Mesenchymal stem cell (in vitro differentiated cells and primary cell): ENCODE measurements at regions not wholly inside any gene's neighbourhood (a gene's known extent, or its start where the extent isn't known, plus 50 kb on each side); places are given as distances from the start of the nearest gene placed in this dataset.

Experiments used
- DNase-seq: peaks from one replicate; pipeline ENCODE4 v3.0.0-alpha.2; 2013
- H2AFZ ChIP-seq: one replicate; pipeline ENCODE4 v1.6.1; 2013; ENCODE audit warnings: low read depth, mild to moderate bottlenecking, control low read depth, inconsistent platforms, low read length, moderate library complexity
- H2AK5ac ChIP-seq: 2 replicates; pipeline ENCODE4 v1.6.1; 2013; ENCODE audit warnings: low read length, moderate library complexity, mild to moderate bottlenecking, inconsistent platforms; ENCODE audit not compliant: severe bottlenecking
- H2BK120ac ChIP-seq: one replicate; pipeline ENCODE4 v1.6.1; 2013; ENCODE audit warnings: low read depth, mild to moderate bottlenecking, inconsistent platforms, low read length, moderate library complexity
- H2BK12ac ChIP-seq, 2 experiments: one replicate each; pipeline ENCODE4 v1.6.1; 2013; ENCODE audit warnings: inconsistent platforms in 2 of 2, low read length in 2 of 2, mild to moderate bottlenecking in 2 of 2, moderate library complexity in 2 of 2, control low read depth in 1 of 2
- H2BK15ac ChIP-seq: one replicate; pipeline ENCODE4 v1.6.1; 2013; ENCODE audit warnings: mild to moderate bottlenecking, low read depth, inconsistent platforms; ENCODE audit not compliant: poor library complexity, severe bottlenecking
- H2BK5ac ChIP-seq: 2 replicates; pipeline ENCODE4 v1.6.1; 2013; ENCODE audit warnings: low read depth, mild to moderate bottlenecking, low read length, control low read depth, inconsistent platforms; ENCODE audit not compliant: poor library complexity, severe bottlenecking
- H3K14ac ChIP-seq, 2 experiments: one replicate each; pipeline ENCODE4 v1.6.1; 2013; ENCODE audit warnings: inconsistent platforms in 2 of 2, low read length in 2 of 2, control low read depth in 1 of 2, mild to moderate bottlenecking in 1 of 2, moderate library complexity in 1 of 2
- H3K18ac ChIP-seq, 2 experiments: one replicate each; pipeline ENCODE4 v1.6.1; 2013; ENCODE audit warnings: inconsistent platforms in 2 of 2, low read length in 2 of 2, control low read depth in 1 of 2, low read depth in 1 of 2, mild to moderate bottlenecking in 1 of 2
- H3K23ac ChIP-seq, 2 experiments: one replicate each; pipeline ENCODE4 v1.6.1; 2013; ENCODE audit warnings: inconsistent platforms in 2 of 2, low read length in 2 of 2, mild to moderate bottlenecking in 2 of 2, moderate library complexity in 2 of 2, control low read depth in 1 of 2
- H3K27ac ChIP-seq: 2 replicates; pipeline ENCODE4 v1.5.1; 2013; ENCODE audit warnings: mild to moderate bottlenecking, moderate library complexity, low read length, control low read depth, inconsistent platforms; ENCODE audit not compliant: poor library complexity, severe bottlenecking
- H3K27me3 ChIP-seq, 2 experiments: 2 replicates each; pipeline versions ENCODE4 v1.6.1 to v1.7.0; 2013; ENCODE audit warnings: low read length in 2 of 2, mild to moderate bottlenecking in 2 of 2, moderate library complexity in 2 of 2, control low read depth in 1 of 2, inconsistent platforms in 1 of 2; ENCODE audit not compliant: control insufficient read depth in 1 of 2, insufficient read depth in 1 of 2
- H3K36me3 ChIP-seq, 2 experiments: 2 replicates each; pipeline versions ENCODE4 v1.6.1 to v1.7.0; 2013; ENCODE audit warnings: low read length in 2 of 2, control low read depth in 1 of 2, inconsistent platforms in 1 of 2, low read depth in 1 of 2, mild to moderate bottlenecking in 1 of 2; ENCODE audit not compliant: insufficient read depth in 2 of 2, control insufficient read depth in 1 of 2
- H3K4ac ChIP-seq, 2 experiments: one replicate each; pipeline ENCODE4 v1.6.1; 2013; ENCODE audit warnings: inconsistent platforms in 2 of 2, low read length in 2 of 2, mild to moderate bottlenecking in 2 of 2, moderate library complexity in 2 of 2, control low read depth in 1 of 2, low read depth in 1 of 2
- H3K4me1 ChIP-seq: 2 replicates; pipeline ENCODE4 v1.6.1; 2013; ENCODE audit warnings: low read depth, low read length, control low read depth; ENCODE audit not compliant: control insufficient read depth, insufficient read depth
- H3K4me2 ChIP-seq: 2 replicates; pipeline ENCODE4 v1.6.1; 2013; ENCODE audit warnings: low read length, mild to moderate bottlenecking, inconsistent platforms; ENCODE audit not compliant: poor library complexity, severe bottlenecking
- H3K4me3 ChIP-seq, 2 experiments: 2 replicates each; pipeline versions ENCODE4 v1.5.1 to v1.7.0; 2013; ENCODE audit warnings: low read length in 2 of 2, mild to moderate bottlenecking in 2 of 2, control low read depth in 1 of 2, low read depth in 1 of 2; ENCODE audit not compliant: insufficient read depth in 1 of 2
- H3K79me1 ChIP-seq: replicated peaks from 2 replicates; pipeline ENCODE4 v1.6.1; 2013; ENCODE audit warnings: mild to moderate bottlenecking, control low read depth, low read length, inconsistent platforms; ENCODE audit not compliant: poor library complexity, severe bottlenecking
- H3K9ac ChIP-seq: 2 replicates; pipeline ENCODE4 v1.7.0; 2013; ENCODE audit warnings: mild to moderate bottlenecking, low read length, moderate library complexity
- H3K9me3 ChIP-seq: 2 replicates; pipeline ENCODE4 v1.7.0; 2013; ENCODE audit warnings: mild to moderate bottlenecking, low read length; ENCODE audit not compliant: control insufficient read depth
- H4K8ac ChIP-seq: one replicate; pipeline ENCODE4 v1.6.1; 2013; ENCODE audit warnings: inconsistent platforms, mild to moderate bottlenecking, low read length, moderate library complexity
- H4K91ac ChIP-seq: one replicate; pipeline ENCODE4 v1.6.1; 2013; ENCODE audit warnings: mild to moderate bottlenecking, low read length, inconsistent platforms
- WGBS: methylation state at CpG from one replicate; pipeline ENCODE4 v1.1.7; 2013; ENCODE audit warnings: mixed read lengths; 5-methylcytosine and 5-hydroxymethylcytosine counted together

DNA sequence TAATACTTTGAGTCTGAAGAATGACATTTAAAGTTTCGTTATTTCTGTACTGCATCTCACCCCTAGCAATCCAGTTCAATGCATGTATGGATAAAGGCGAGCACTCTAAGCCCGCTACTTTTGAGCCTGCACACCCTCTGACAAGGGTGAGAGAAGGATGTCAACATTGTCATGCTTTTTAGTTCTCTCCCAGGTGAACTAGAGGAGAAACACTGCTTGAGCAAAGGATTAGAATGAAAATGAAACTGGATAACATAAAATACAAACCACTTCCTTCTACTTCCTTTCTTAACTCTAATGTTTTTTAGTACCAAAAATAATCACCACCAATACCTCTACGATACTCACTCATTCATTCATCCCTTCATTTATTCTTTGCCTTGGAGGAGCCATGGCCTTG is 588.7 kb upstream of the NR2F2 start:
- no peak overlapping the region for H3K4ac ChIP-seq
- H4K8ac ChIP-seq, result no peak overlapping the region
- H3K14ac ChIP-seq, result no peak overlapping the region
- no peak overlapping the region for H3K4me2 ChIP-seq
- H4K91ac ChIP-seq, result no peak overlapping the region
- H3K9me3 ChIP-seq, result peaks cover 5% of the 10 kb centered on the region
- H2AK5ac ChIP-seq, result no peak overlapping the region
- H2BK5ac ChIP-seq, result no peak overlapping the region
- H2BK12ac ChIP-seq, result no peak overlapping the region
- no peak overlapping the region for H3K4me3 ChIP-seq
- H2AFZ ChIP-seq, result no peak overlapping the region
- H3K36me3 ChIP-seq, result no peaks in the 10 kb centered on the region
- H3K23ac ChIP-seq, result no peak overlapping the region
- H3K9ac ChIP-seq, result no peak overlapping the region
- no peak overlapping the region for H2BK15ac ChIP-seq
- H3K79me1 ChIP-seq, result no peaks in the 10 kb centered on the region
- WGBS, result 99% methylated on average over 3 of the region's 4 CpGs
- no peak overlapping the region for H3K27ac ChIP-seq
- no peak for DNase-seq
- H3K4me1 ChIP-seq, result no peaks in the 10 kb centered on the region
- no peak overlapping the region for H3K18ac ChIP-seq
- no peak overlapping the region for H2BK120ac ChIP-seq
- no peaks in the 10 kb centered on the region for H3K27me3 ChIP-seq

DNA sequence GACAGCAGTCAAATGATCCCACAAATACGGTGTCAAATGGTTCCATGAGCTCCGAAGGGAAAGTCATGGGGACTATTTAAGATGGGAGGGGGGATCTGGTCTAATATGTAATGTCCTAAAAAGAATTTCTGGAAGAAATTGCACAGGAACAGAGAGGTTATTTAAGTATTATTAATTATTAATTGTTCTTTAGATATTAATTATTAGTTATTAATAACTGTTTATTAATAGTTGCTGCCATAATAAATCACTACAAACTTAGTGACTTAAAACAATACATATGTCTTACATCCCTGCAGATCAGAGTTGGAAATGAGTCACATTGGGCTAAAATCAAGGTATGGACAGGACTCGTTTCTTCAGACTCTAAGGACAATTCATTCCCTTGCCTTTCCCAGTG is 588.2 kb upstream of the NR2F2 start:
- Histone ChIP-seq H3K27me3 (no peaks in the 10 kb centered on the region), H2BK120ac (no peak overlapping the region), H2AK5ac (no peak overlapping the region), H3K4me2 (no peak overlapping the region), H2BK12ac (no peak overlapping the region), H4K8ac (no peak overlapping the region), H2AFZ (no peak overlapping the region), H3K36me3 (no peaks in the 10 kb centered on the region), H3K18ac (no peak overlapping the region), H3K14ac (no peak overlapping the region), H3K79me1 (no peaks in the 10 kb centered on the region), H3K9ac (no peak overlapping the region), H3K23ac (no peak overlapping the region), H2BK15ac (no peak overlapping the region), H3K4me3 (no peak overlapping the region), H3K4me1 (no peaks in the 10 kb centered on the region), H2BK5ac (no peak overlapping the region), H3K9me3 (peaks cover 5% of the 10 kb centered on the region), H3K4ac (no peak overlapping the region), H4K91ac (no peak overlapping the region), H3K27ac (no peak overlapping the region)
- no peak for DNase-seq
- WGBS, result 96% methylated on average over 3 of the region's 3 CpGs

DNA sequence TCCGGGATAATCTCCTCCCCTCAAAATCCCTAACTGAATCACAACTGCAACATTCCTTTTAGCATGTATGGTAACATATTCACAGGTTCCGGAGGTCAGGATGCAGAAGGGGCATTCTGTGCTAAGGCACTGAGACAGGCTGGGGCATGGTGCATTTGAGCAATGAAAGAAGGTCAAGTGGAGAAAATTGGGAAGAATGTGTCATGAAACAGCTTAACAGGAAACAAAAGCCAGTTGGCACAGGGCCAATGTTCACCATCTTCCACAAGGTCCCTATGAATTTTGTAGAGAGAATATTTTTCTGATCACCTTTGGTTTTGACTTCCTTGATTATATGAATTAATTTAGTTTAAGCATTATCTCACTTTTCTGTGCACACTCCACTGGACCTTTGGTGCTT is 587.7 kb upstream of the NR2F2 start:
- H3K4me2 ChIP-seq, result no peak overlapping the region
- no peak overlapping the region for H3K4ac ChIP-seq
- no peaks in the 10 kb centered on the region for H3K36me3 ChIP-seq
- no peak overlapping the region for H2AK5ac ChIP-seq
- no peak overlapping the region for H3K14ac ChIP-seq
- no peak overlapping the region for H2BK120ac ChIP-seq
- no peaks in the 10 kb centered on the region for H3K79me1 ChIP-seq
- H2AFZ ChIP-seq, result no peak overlapping the region
- no peak overlapping the region for H4K8ac ChIP-seq
- H3K23ac ChIP-seq, result no peak overlapping the region
- no peak overlapping the region for H2BK12ac ChIP-seq
- H3K9me3 ChIP-seq, result peaks cover 5% of the 10 kb centered on the region
- no peak overlapping the region for H3K9ac ChIP-seq
- WGBS, result 97% methylated on average over 2 of the region's 2 CpGs
- H3K18ac ChIP-seq, result no peak overlapping the region
- H4K91ac ChIP-seq, result no peak overlapping the region
- H3K4me3 ChIP-seq, result no peak overlapping the region
- peak; percentile 1 for DNase-seq
- no peak overlapping the region for H2BK15ac ChIP-seq
- no peaks in the 10 kb centered on the region for H3K4me1 ChIP-seq
- H2BK5ac ChIP-seq, result no peak overlapping the region
- no peak overlapping the region for H3K27ac ChIP-seq
- H3K27me3 ChIP-seq, result no peaks in the 10 kb centered on the region

DNA sequence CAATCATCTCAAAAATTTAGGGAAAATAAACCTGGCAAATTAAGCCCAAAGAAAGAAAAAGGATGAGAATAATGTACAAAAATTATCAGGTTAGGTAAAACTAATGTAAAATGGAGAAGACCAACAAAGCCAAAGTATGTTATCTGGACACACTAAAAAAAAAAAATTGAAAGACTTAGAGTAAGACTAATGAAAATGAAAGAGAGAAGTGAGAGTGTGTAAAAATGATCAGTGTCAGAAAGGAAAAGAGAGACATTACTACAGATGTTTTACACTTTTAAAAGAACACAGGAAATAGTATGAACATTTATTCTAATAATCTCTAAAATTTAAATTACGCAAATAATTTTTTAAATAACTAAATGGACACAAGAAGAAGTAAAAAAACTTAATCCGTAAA is 573.3 kb upstream of the NR2F2 start:
- Histone ChIP-seq H2BK120ac (no peak overlapping the region), H2AFZ (no peak overlapping the region)

More for the DNA sequence above, 573.3 kb upstream of the NR2F2 start:
- no peak overlapping the region for H3K27ac ChIP-seq
- no peak for DNase-seq
- no peak overlapping the region for H2BK15ac ChIP-seq
- no peak overlapping the region for H3K18ac ChIP-seq
- no peak overlapping the region for H3K4me2 ChIP-seq
- no peak overlapping the region for H2AK5ac ChIP-seq
- H2BK5ac ChIP-seq, result no peak overlapping the region
- no peaks in the 10 kb centered on the region for H3K79me1 ChIP-seq
- H3K23ac ChIP-seq, result no peak overlapping the region
- no peaks in the 10 kb centered on the region for H3K4me1 ChIP-seq
- H4K91ac ChIP-seq, result no peak overlapping the region
- no peak overlapping the region for H3K14ac ChIP-seq
- no peaks in the 10 kb centered on the region for H3K9me3 ChIP-seq
- H3K4ac ChIP-seq, result no peak overlapping the region
- no CpG with 5 or more reads among the region's 2 CpGs for WGBS
- H3K9ac ChIP-seq, result no peak overlapping the region
- no peaks in the 10 kb centered on the region for H3K27me3 ChIP-seq
- no peak overlapping the region for H3K4me3 ChIP-seq
- H2BK12ac ChIP-seq, result no peak overlapping the region
- no peak overlapping the region for H4K8ac ChIP-seq
- no peaks in the 10 kb centered on the region for H3K36me3 ChIP-seq
